ENCODE measurements at regions not wholly inside any gene's neighbourhood (a gene's known extent, or its start where the extent isn't known, plus 50 kb on each side); places are given as distances from the start of the nearest gene placed in this dataset.

DNA sequence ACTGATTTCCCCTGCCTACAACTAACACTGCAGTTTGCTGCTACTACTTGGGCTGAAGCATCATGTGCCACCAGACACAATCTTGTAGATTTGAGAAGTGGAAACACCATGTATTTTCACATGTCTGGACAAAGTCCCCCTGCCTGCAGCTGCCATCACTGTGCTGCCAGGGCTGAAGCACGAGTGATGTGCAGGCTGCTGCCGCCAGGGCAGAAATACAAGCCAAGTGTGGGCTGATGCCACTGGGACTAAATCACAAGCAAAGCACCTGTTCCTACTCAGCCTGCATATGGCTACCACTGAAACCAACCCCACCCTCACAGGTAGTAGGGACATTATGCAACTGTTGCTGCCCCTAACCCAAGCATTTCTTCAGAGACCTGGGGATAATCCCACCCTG, 179.5 kb upstream of the SLC35G4 start:
- TF ChIP-seq, protein P1, sequence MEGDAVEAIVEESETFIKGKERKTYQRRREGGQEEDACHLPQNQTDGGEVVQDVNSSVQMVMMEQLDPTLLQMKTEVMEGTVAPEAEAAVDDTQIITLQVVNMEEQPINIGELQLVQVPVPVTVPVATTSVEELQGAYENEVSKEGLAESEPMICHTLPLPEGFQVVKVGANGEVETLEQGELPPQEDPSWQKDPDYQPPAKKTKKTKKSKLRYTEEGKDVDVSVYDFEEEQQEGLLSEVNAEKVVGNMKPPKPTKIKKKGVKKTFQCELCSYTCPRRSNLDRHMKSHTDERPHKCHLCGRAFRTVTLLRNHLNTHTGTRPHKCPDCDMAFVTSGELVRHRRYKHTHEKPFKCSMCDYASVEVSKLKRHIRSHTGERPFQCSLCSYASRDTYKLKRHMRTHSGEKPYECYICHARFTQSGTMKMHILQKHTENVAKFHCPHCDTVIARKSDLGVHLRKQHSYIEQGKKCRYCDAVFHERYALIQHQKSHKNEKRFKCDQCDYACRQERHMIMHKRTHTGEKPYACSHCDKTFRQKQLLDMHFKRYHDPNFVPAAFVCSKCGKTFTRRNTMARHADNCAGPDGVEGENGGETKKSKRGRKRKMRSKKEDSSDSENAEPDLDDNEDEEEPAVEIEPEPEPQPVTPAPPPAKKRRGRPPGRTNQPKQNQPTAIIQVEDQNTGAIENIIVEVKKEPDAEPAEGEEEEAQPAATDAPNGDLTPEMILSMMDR (IDR thresholded peaks at IDR 0.05 in 8 of 11, conservative IDR thresholded peaks at IDR 0.05 in 3 of 11), result no peak
- no peak for TF ChIP-seq POLR2A (IDR thresholded peaks at IDR 0.05)
- TF ChIP-seq POLR2AphosphoS5 (IDR thresholded peaks at IDR 0.05), result no peak
